H9 (cell line): ENCODE measurements at regions not wholly inside any gene's neighbourhood (a gene's known extent, or its start where the extent isn't known, plus 50 kb on each side); places are given as distances from the start of the nearest gene placed in this dataset.

ENCODE experiments used
- DNase-seq: peaks from one replicate; pipeline ENCODE4 v3.0.0-alpha.2; 2017
- H2AFZ ChIP-seq: one replicate; pipeline ENCODE4 v1.6.1; 2013; ENCODE audit warnings: mild to moderate bottlenecking, low read length, control low read depth, moderate library complexity
- H2AK5ac ChIP-seq: 2 replicates; pipeline ENCODE4 v1.6.1; 2013; ENCODE audit warnings: low read length, control low read depth, mixed read lengths; ENCODE audit not compliant: insufficient read length
- H2BK120ac ChIP-seq: one replicate; pipeline ENCODE4 v1.6.1; 2013; ENCODE audit warnings: low read depth, mild to moderate bottlenecking, low read length, control low read depth, inconsistent platforms; ENCODE audit not compliant: poor library complexity, severe bottlenecking
- H2BK12ac ChIP-seq: 2 replicates; pipeline ENCODE4 v1.6.1; 2013; ENCODE audit warnings: low read length, control low read depth, mixed read lengths, low read depth; ENCODE audit not compliant: insufficient read length
- H2BK15ac ChIP-seq: 2 replicates; pipeline ENCODE4 v1.6.1; 2013; ENCODE audit warnings: low read depth, low read length, control low read depth
- H2BK20ac ChIP-seq: one replicate; pipeline ENCODE4 v1.6.1; 2013; ENCODE audit warnings: low read depth, mild to moderate bottlenecking, low read length, control low read depth, inconsistent platforms; ENCODE audit not compliant: poor library complexity, severe bottlenecking
- H2BK5ac ChIP-seq: 2 replicates; pipeline ENCODE4 v1.6.1; 2013; ENCODE audit warnings: low read length, control low read depth, mixed read lengths; ENCODE audit not compliant: insufficient read length
- H3K14ac ChIP-seq: 2 replicates; pipeline ENCODE4 v1.6.1; 2013; ENCODE audit warnings: low read length, control low read depth; ENCODE audit not compliant: insufficient read depth
- H3K18ac ChIP-seq: 2 replicates; pipeline ENCODE4 v1.6.1; 2013; ENCODE audit warnings: low read depth, mild to moderate bottlenecking, mixed read lengths, low read length, control low read depth; ENCODE audit not compliant: insufficient read length
- H3K23ac ChIP-seq: 2 replicates; pipeline ENCODE4 v1.6.1; 2013; ENCODE audit warnings: low read length, control low read depth, mixed read lengths, low read depth; ENCODE audit not compliant: insufficient read length
- H3K23me2 ChIP-seq: 2 replicates; pipeline ENCODE4 v1.6.1; 2013; ENCODE audit warnings: low read depth, mild to moderate bottlenecking, mixed read lengths, low read length, control low read depth; ENCODE audit not compliant: insufficient read length, poor library complexity, severe bottlenecking
- H3K27ac ChIP-seq: 2 replicates; pipeline ENCODE4 v1.5.1; 2013; ENCODE audit warnings: low read length, control low read depth, mixed read lengths, low read depth; ENCODE audit not compliant: insufficient read length
- H3K27me3 ChIP-seq: 2 replicates; pipeline ENCODE4 v1.6.1; 2013; ENCODE audit warnings: low read length, control low read depth, inconsistent platforms; ENCODE audit not compliant: insufficient read depth
- H3K4ac ChIP-seq: 2 replicates; pipeline ENCODE4 v1.6.1; 2013; ENCODE audit warnings: low read depth, mild to moderate bottlenecking, control low read depth, inconsistent platforms, low read length, moderate library complexity
- H3K4me1 ChIP-seq: 2 replicates; pipeline ENCODE4 v1.6.1; 2013; ENCODE audit warnings: low read length, control low read depth, inconsistent platforms; ENCODE audit not compliant: insufficient read depth
- H3K4me2 ChIP-seq: 2 replicates; pipeline ENCODE4 v1.6.1; 2013; ENCODE audit warnings: low read length, control low read depth, mixed read lengths; ENCODE audit not compliant: insufficient read length, insufficient read depth
- H3K56ac ChIP-seq: 2 replicates; pipeline ENCODE4 v1.6.1; 2013; ENCODE audit warnings: low read depth, mild to moderate bottlenecking, mixed read lengths, low read length, control low read depth; ENCODE audit not compliant: insufficient read length
- H3K79me1 ChIP-seq: 2 replicates; pipeline ENCODE4 v1.6.1; 2013; ENCODE audit warnings: low read depth, mild to moderate bottlenecking, moderate library complexity, low read length, control low read depth, inconsistent platforms; ENCODE audit not compliant: insufficient read depth, poor library complexity, severe bottlenecking
- H3K79me2 ChIP-seq: 2 replicates; pipeline ENCODE4 v1.6.1; 2013; ENCODE audit warnings: low read length, control low read depth, inconsistent platforms; ENCODE audit not compliant: insufficient read depth
- H3K9ac ChIP-seq: 2 replicates; pipeline ENCODE4 v1.6.1; 2013; ENCODE audit warnings: low read length, control low read depth, mixed read lengths; ENCODE audit not compliant: insufficient read length; ENCODE audit errors: extremely low read depth
- H3K9me3 ChIP-seq: one replicate; pipeline ENCODE4 v1.6.1; 2013; ENCODE audit warnings: low read depth, low read length, inconsistent platforms; ENCODE audit not compliant: control insufficient read depth
- H3T11ph ChIP-seq: one replicate; pipeline ENCODE4 v1.6.1; 2013; ENCODE audit warnings: mild to moderate bottlenecking, low read length, control low read depth, inconsistent platforms
- H4K20me1 ChIP-seq: one replicate; pipeline ENCODE4 v1.6.1; 2013; ENCODE audit not compliant: control insufficient read depth, insufficient read length, insufficient read depth
- H4K5ac ChIP-seq: 2 replicates; pipeline ENCODE4 v1.6.1; 2013; ENCODE audit warnings: low read depth, mild to moderate bottlenecking, mixed read lengths, low read length, control low read depth; ENCODE audit not compliant: insufficient read length
- H4K8ac ChIP-seq: replicated peaks from 2 replicates; pipeline ENCODE4 v1.6.1; 2013; ENCODE audit warnings: low read length, control low read depth, mixed read lengths, low read depth; ENCODE audit not compliant: insufficient read length
- H4K91ac ChIP-seq: 2 replicates; pipeline ENCODE4 v1.6.1; 2013; ENCODE audit warnings: low read depth, mild to moderate bottlenecking, moderate library complexity, mixed read lengths, low read length, control low read depth; ENCODE audit not compliant: insufficient read length
- H3K27ac Mint-ChIP-seq, 3 experiments: 2 replicates in 2 of 3; 3 replicates in 1 of 3; pipeline ENCODE4 v1.8.0; 2020 to 2021; ENCODE audit warnings: mixed read lengths in 3 of 3, mild to moderate bottlenecking in 1 of 3, moderate library complexity in 1 of 3
- H3K27me3 Mint-ChIP-seq: 2 replicates; pipeline ENCODE4 v1.8.0; 2021; ENCODE audit warnings: low read depth, mild to moderate bottlenecking, moderate library complexity, mixed read lengths
- H3K36me3 Mint-ChIP-seq, 3 experiments: 2 replicates in 2 of 3; 3 replicates in 1 of 3; pipeline ENCODE4 v1.8.0; 2020 to 2021; ENCODE audit warnings: low read depth in 3 of 3, mixed read lengths in 3 of 3; ENCODE audit not compliant: insufficient read depth in 1 of 3
- H3K4me1 Mint-ChIP-seq, 2 experiments: 2 replicates each; pipeline ENCODE4 v1.8.0; 2020; ENCODE audit warnings: mixed read lengths in 2 of 2
- H3K4me3 Mint-ChIP-seq, 2 experiments: 2 replicates in 1 of 2; 3 replicates in 1 of 2; pipeline ENCODE4 v1.8.0; 2020 to 2021; ENCODE audit warnings: mild to moderate bottlenecking in 2 of 2, mixed read lengths in 2 of 2, moderate library complexity in 1 of 2
- H3K9me3 Mint-ChIP-seq, 2 experiments: 2 replicates in 1 of 2; 3 replicates in 1 of 2; pipeline ENCODE4 v1.8.0; 2020; ENCODE audit warnings: mild to moderate bottlenecking in 2 of 2, mixed read lengths in 2 of 2, moderate library complexity in 1 of 2
- WGBS: extraction: QIAGEN DNeasy Blood & Tissue Kit; methylation state at CpG from one replicate; pipeline ENCODE4 v1.1.7; 2013; ENCODE audit warnings: missing lambda C conversion rate, low lambda C conversion rate, mixed read lengths; ENCODE audit not compliant: insufficient read length; ENCODE audit errors: extremely low coverage; 5-methylcytosine and 5-hydroxymethylcytosine counted together
- TF ChIP-seq, protein P1 (sequence below): fragments of 200-600 bp; sonication (generic); conservative IDR thresholded peaks from 3 replicates; pipeline ENCODE4 v1.8.0; 2021; ENCODE audit warnings: antibody characterized with exemption, mild to moderate bottlenecking

DNA sequence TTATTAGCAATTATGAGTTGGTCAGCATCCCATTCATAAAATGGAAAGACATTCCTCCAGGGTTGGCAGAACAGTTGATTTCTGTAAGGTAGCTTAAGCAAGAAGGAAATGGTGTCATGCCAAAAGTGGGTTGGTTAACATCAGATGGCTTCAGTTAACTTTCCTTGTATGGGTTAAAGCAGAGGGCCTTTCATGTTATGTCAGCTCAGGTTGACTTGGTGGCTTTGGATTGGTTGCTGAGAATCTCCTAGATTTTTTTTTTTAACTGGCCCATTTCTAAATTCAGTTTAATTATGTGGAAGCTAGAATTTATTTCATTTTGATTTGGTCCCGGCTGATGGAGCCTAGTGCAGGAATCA is 87.8 kb downstream of the BBS10 start:
- Histone ChIP-seq H2AK5ac (no peak overlapping the region), H2BK20ac (no peak overlapping the region), H3K14ac (no peak overlapping the region), H3K56ac (no peak overlapping the region), H2BK12ac (no peak overlapping the region), H2BK15ac (no peak overlapping the region), H4K20me1 (no peaks in the 10 kb centered on the region), H3K18ac (no peak overlapping the region), H2AFZ (no peak overlapping the region), H3K27ac (no peak overlapping the region), H4K91ac (no peak overlapping the region), H3T11ph (no peak overlapping the region), H2BK120ac (no peak overlapping the region), H3K27me3 (no peaks in the 10 kb centered on the region), H3K9me3 (no peaks in the 10 kb centered on the region), H3K4ac (no peak overlapping the region), H3K23me2 (no peaks in the 10 kb centered on the region), H3K79me1 (no peaks in the 10 kb centered on the region), H3K4me2 (no peak overlapping the region), H3K4me1 (no peaks in the 10 kb centered on the region), H3K23ac (no peak overlapping the region), H4K8ac (no peak overlapping the region), H3K9ac (no peak overlapping the region), H4K5ac (no peak overlapping the region), H3K79me2 (no peaks in the 10 kb centered on the region), H2BK5ac (no peak overlapping the region)
- Mint-ChIP-seq H3K27me3 (no peaks in the 10 kb centered on the region), H3K4me1 (peaks cover 15 to 30% of the 10 kb centered on the region in 2 experiments), H3K9me3 (peaks cover 8 to 12% of the 10 kb centered on the region in 2 experiments; a peak in 3 of 5 replicates), H3K27ac (no peak overlapping the region; a peak in 1 of 7 replicates), H3K36me3 (peaks cover 0 to 13% (median 2%) of the 10 kb centered on the region in 3 experiments; a peak in 4 of 7 replicates), H3K4me3 (no peak overlapping the region)
- TF ChIP-seq, protein P1, sequence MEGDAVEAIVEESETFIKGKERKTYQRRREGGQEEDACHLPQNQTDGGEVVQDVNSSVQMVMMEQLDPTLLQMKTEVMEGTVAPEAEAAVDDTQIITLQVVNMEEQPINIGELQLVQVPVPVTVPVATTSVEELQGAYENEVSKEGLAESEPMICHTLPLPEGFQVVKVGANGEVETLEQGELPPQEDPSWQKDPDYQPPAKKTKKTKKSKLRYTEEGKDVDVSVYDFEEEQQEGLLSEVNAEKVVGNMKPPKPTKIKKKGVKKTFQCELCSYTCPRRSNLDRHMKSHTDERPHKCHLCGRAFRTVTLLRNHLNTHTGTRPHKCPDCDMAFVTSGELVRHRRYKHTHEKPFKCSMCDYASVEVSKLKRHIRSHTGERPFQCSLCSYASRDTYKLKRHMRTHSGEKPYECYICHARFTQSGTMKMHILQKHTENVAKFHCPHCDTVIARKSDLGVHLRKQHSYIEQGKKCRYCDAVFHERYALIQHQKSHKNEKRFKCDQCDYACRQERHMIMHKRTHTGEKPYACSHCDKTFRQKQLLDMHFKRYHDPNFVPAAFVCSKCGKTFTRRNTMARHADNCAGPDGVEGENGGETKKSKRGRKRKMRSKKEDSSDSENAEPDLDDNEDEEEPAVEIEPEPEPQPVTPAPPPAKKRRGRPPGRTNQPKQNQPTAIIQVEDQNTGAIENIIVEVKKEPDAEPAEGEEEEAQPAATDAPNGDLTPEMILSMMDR = no peak
- WGBS = no CpG with 5 or more reads among the region's 1 CpG
- no peak for DNase-seq
